Tibial nerve (tissue), 4 donors: ENCODE measurements at regions not wholly inside any gene's neighbourhood (a gene's known extent, or its start where the extent isn't known, plus 50 kb on each side); places are given as distances from the start of the nearest gene placed in this dataset.

Experiments used
- DNase-seq, 2 donors: peaks; one replicate each; pipeline ENCODE4 v3.0.0-alpha.2; 2019; ENCODE audit warnings: low spot score in 2 of 2
- H3K27ac ChIP-seq, 4 donors: fragments of 200-600 bp; sonication (generic) in 3 of 4; one replicate each; pipeline ENCODE4 v1.5.1; 2017 to 2019; ENCODE audit warnings: mild to moderate bottlenecking in 1 of 4
- H3K27me3 ChIP-seq, 2 donors: fragments of 200-600 bp; sonication (generic) in 1 of 2; one replicate each; pipeline versions ENCODE4 v1.5.1 to v1.6.0; 2017 to 2019
- H3K36me3 ChIP-seq, 3 donors: fragments of 200-600 bp; sonication (generic); one replicate each; pipeline ENCODE4 v1.5.1; 2018 to 2019
- H3K4me1 ChIP-seq, 4 donors: fragments of 200-600 bp; sonication (generic) in 3 of 4; one replicate each; pipeline ENCODE4 v1.5.1; 2017 to 2019
- H3K4me3 ChIP-seq, 4 donors: fragments of 200-600 bp; sonication (generic) in 3 of 4; one replicate each; pipeline ENCODE4 v1.5.1; 2017 to 2019; ENCODE audit warnings: mild to moderate bottlenecking in 1 of 4, moderate library complexity in 1 of 4
- H3K9me3 ChIP-seq, 4 donors: fragments of 200-600 bp; sonication (generic) in 3 of 4; one replicate each; pipeline ENCODE4 v1.5.1; 2017 to 2019
- CTCF ChIP-seq, 5 experiments: fragments of 200-600 bp in 3 of 5; fragments of 450-650 bp in 2 of 5; sonication (generic) in 3 of 5; IDR thresholded peaks; one replicate each; pipeline ENCODE4 v1.5.1; 2016 to 2019; ENCODE audit warnings: antibody characterized with exemption in 5 of 5, mild to moderate bottlenecking in 3 of 5, moderate library complexity in 2 of 5
- EP300 ChIP-seq, 2 donors: sonication (generic); formaldehyde crosslinking; IDR thresholded peaks; one replicate each; pipeline ENCODE4 v1.6.1; 2017; ENCODE audit warnings: antibody characterized with exemption in 2 of 2, mild to moderate bottlenecking in 1 of 2
- POLR2A ChIP-seq, 2 donors: fragments of 450-650 bp; IDR thresholded peaks; one replicate each; pipeline ENCODE4 v1.6.1; 2017; ENCODE audit warnings: antibody characterized with exemption in 2 of 2, mild to moderate bottlenecking in 2 of 2, moderate library complexity in 2 of 2
- WGBS, 2 donors: methylation state at CpG; one replicate each; pipeline ENCODE4 v1.1.5; 2018; 5-methylcytosine and 5-hydroxymethylcytosine counted together

DNA sequence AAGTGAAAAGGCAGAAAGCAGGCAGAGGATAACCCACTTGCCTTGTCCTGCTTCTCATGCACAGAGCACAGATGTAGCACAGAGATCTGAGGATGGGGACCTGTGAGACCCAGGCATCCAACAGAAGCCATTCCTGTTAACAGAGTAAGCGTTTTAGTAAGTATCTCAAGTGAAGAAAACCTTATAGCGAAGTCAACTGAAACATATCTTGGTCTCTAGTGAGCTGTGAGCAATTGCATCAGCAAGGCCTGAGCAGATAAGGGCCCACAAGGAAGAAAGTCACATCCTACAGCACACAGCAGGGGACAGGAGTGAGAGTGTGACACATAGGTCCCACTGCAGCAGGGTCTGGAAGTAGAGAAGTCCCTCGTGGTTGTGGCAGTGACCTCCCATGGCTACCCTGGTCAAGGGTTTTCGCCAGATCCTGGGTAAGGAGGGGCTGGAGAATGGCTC is 248.7 kb upstream of the TNP1 start:
- 80 to 83% methylated on average over 4 of the region's 4 CpGs for WGBS, 2 donors

DNA sequence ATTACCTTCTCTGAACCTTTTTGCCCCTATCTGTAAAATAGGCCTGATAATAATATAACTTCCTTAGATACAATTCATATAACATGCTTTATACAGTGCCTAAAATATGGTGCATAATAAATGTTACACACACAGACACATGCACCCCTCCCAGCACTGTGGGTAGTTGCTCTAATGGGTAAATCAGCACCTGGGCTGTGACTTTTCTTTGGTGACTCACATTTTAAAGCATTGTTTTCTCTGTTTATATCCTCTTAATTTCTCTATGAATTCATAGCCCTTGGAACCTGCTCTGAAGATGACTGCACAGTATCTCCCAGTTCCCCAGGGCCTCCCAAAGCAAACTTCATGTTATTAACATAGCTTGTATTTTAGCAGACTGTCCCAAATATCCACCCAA is 248.2 kb upstream of the TNP1 start:
- no peaks in the 10 kb centered on the region for H3K36me3 ChIP-seq
- no peaks in the 10 kb centered on the region for H3K27me3 ChIP-seq
- H3K9me3 ChIP-seq, result no peaks in the 10 kb centered on the region
- no peak overlapping the region for H3K27ac ChIP-seq
- H3K4me3 ChIP-seq, result no peak overlapping the region
- TF ChIP-seq EP300 (IDR thresholded peaks at IDR 0.05) (no peak), POLR2A (IDR thresholded peaks at IDR 0.05) (no peak), CTCF (IDR thresholded peaks at IDR 0.05) (no peak)
- H3K4me1 ChIP-seq, result no peaks in the 10 kb centered on the region
- no peak for DNase-seq

More for the DNA sequence above, 248.7 kb upstream of the TNP1 start:
- no peak for DNase-seq
- no peak for TF ChIP-seq CTCF (IDR thresholded peaks at IDR 0.05)
- no peak for TF ChIP-seq POLR2A (IDR thresholded peaks at IDR 0.05)
- no peak for TF ChIP-seq EP300 (IDR thresholded peaks at IDR 0.05)
- no peaks in the 10 kb centered on the region for H3K36me3 ChIP-seq
- H3K4me1 ChIP-seq, result no peaks in the 10 kb centered on the region
- H3K9me3 ChIP-seq, result no peaks in the 10 kb centered on the region
- H3K27ac ChIP-seq, result no peak overlapping the region
- no peak overlapping the region for H3K4me3 ChIP-seq
- no peaks in the 10 kb centered on the region for H3K27me3 ChIP-seq

GRCh38 chr2:217107480-217107879 is 247.6 kb upstream of the TNP1 start:
- WGBS, 2 donors, result 62 to 63% methylated on average over 1 of the region's 1 CpG
- DNase-seq, result no peak
- Histone ChIP-seq H3K4me1 (no peaks in the 10 kb centered on the region), H3K9me3 (no peaks in the 10 kb centered on the region), H3K27ac (no peak overlapping the region), H3K27me3 (no peaks in the 10 kb centered on the region), H3K36me3 (no peaks in the 10 kb centered on the region), H3K4me3 (no peak overlapping the region)
- TF ChIP-seq EP300 (IDR thresholded peaks at IDR 0.05), result no peak
- no peak for TF ChIP-seq CTCF (IDR thresholded peaks at IDR 0.05)
- no peak for TF ChIP-seq POLR2A (IDR thresholded peaks at IDR 0.05)

GRCh38 chr2:217106650-217107014 is 246.8 kb upstream of the TNP1 start:
- TF ChIP-seq EP300 (IDR thresholded peaks at IDR 0.05) (no peak), POLR2A (IDR thresholded peaks at IDR 0.05) (no peak), CTCF (IDR thresholded peaks at IDR 0.05) (no peak)

GRCh38 chr2:217105733-217106649 is 246.1 kb upstream of the TNP1 start:
- no peak for DNase-seq
- TF ChIP-seq CTCF (IDR thresholded peaks at IDR 0.05) (no peak), POLR2A (IDR thresholded peaks at IDR 0.05) (no peak), EP300 (IDR thresholded peaks at IDR 0.05) (no peak)
- no peak overlapping the region for H3K27ac ChIP-seq
- H3K9me3 ChIP-seq, result no peaks in the 10 kb centered on the region
- no peaks in the 10 kb centered on the region for H3K27me3 ChIP-seq
- WGBS, 2 donors, result 66 to 82% methylated on average over 5 of the region's 5 CpGs
- no peak overlapping the region for H3K4me3 ChIP-seq
- H3K36me3 ChIP-seq, result no peaks in the 10 kb centered on the region
- H3K4me1 ChIP-seq, result no peaks in the 10 kb centered on the region

More at GRCh38 chr2:217106650-217107014, 246.8 kb upstream of the TNP1 start:
- no peaks in the 10 kb centered on the region for H3K4me1 ChIP-seq
- H3K27me3 ChIP-seq, result no peaks in the 10 kb centered on the region
- H3K4me3 ChIP-seq, result no peak overlapping the region
- DNase-seq, result no peak
- no peak overlapping the region for H3K27ac ChIP-seq
- no peaks in the 10 kb centered on the region for H3K9me3 ChIP-seq
- H3K36me3 ChIP-seq, result no peaks in the 10 kb centered on the region
- 80 to 81% methylated on average over 3 of the region's 3 CpGs for WGBS, 2 donors
